Activated CD4-positive, alpha-beta T cell treated with anti-CD3 and anti-CD28 coated beads, Interleukin-2, amount 50 U/mL, for 4 hours (primary cell): ENCODE measurements at regions not wholly inside any gene's neighbourhood (a gene's known extent, or its start where the extent isn't known, plus 50 kb on each side); places are given as distances from the start of the nearest gene placed in this dataset.

Experiments
- DNase-seq, 2 experiments: peaks; one replicate each; pipeline ENCODE4 v3.0.0-alpha.2; 2020

DNA sequence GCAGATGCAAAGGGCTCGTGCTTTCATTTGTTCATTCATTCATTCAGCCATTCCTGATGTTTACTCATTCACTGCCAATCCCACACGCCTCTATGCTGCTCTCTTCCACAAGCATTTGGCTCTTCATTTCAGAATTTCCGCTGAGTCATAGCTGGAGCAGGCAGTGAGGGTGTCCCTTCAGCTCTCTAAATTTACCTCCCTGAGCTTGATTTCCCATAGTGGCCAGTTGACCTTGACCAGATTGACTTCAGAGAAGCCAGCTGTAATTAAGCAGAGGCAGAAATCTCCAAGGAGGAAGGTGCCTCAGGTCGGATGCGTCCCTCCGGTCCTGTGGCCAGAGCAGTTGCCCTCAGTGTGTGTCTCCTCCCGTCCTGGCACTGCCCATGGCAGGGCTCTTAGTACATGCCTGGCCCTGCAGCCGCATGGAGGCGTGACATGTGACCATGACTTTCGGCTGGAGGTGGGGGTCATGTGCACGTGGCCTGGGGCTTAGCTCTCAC is 267.2 kb upstream of the ECI2 start:
- no peak for DNase-seq

- no peak for DNase-seq
These were observed 266.3 kb upstream of the ECI2 start for GRCh38 chr6:4401408-4402368.

- DNase-seq = no peak
These were observed 264.3 kb upstream of the ECI2 start for GRCh38 chr6:4399656-4400055.

DNA sequence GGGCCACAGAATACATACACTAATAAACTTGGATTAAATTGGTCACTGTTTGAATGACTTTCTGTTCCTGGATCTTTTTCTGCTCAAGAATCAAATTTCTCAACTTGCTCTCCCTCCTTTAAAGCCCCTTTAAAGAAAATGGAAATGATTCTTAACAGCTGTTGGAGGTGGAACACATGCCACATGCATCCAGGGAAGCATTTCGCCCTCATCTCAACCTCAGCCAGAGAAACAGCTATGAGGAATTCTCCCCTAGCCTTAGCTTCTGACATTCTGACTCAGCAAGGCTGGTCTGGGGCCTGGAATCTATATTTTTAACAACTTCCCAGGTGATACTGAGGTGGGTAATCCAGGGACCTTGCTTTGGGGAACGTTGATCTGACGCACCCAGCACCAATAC is 263.4 kb upstream of the ECI2 start:
- DNase-seq = no peak

DNA sequence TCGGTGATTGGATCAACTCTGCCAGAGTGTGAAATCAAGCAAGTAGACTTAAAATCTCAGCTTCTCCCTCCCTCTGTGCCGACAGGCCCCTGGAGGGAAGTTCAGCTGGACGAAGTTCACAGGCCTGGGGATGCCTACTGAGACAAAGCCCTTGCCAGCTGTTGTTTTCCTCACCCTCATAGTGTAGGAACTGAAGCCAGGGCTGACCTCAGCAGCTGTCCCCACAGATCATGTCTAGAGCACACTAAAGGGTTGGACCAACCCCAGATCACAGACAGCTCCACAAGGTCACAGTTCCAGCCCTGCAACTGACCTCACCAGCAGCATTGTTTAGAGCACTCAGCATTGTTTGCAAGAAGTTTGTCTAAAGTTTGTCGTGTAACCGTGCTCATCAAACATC is 261.9 kb upstream of the ECI2 start:
- DNase-seq = no peak

DNA sequence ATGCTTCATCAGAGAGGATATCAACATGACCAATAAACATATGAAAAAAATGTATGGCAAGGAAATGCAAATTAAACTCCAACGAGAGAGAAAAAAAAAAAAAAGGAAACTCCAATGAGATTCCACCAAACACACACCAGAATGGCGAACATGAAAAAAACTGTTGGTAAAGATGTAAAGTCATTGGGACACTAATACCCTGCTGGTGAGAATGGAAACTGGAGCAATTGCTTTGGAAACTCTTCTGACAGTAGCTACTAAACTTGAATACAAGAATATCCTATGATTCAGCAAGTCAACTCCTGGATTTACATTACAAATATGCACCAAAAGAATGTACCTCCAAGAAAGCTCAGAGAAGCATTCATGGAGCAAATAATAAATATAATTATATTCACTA is 260.7 kb upstream of the ECI2 start:
- DNase-seq = no peak

GRCh38 chr6:4395386-4395785 is 260.0 kb upstream of the ECI2 start:
- DNase-seq = no peak

DNA sequence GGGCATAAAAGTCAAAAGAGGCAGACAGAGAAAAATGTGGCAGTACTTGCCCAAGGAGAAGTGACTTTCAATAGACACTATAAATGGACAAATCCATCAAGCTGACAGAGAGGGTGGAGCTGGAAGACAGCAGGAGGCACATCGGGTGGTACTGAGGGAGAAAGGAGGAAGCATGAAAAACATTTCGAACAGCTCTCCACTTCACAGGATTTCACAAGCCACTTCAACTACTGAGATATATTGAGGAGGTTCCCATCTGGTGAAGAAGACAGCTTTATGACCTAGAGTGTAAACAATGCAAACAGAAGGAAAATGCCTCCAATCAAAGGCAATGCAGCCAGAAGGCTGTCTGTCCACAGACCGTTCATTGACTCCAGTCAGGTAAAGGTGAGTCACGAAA is 259.4 kb upstream of the ECI2 start:
- no peak for DNase-seq

- no peak for DNase-seq
These were observed 253.3 kb upstream of the ECI2 start for GRCh38 chr6:4388675-4389074.

GRCh38 chr6:4384656-4385055 is 249.3 kb upstream of the ECI2 start:
- DNase-seq = no peak

- no peak for DNase-seq
These were observed 248.7 kb upstream of the ECI2 start for GRCh38 chr6:4383910-4384638.

DNA sequence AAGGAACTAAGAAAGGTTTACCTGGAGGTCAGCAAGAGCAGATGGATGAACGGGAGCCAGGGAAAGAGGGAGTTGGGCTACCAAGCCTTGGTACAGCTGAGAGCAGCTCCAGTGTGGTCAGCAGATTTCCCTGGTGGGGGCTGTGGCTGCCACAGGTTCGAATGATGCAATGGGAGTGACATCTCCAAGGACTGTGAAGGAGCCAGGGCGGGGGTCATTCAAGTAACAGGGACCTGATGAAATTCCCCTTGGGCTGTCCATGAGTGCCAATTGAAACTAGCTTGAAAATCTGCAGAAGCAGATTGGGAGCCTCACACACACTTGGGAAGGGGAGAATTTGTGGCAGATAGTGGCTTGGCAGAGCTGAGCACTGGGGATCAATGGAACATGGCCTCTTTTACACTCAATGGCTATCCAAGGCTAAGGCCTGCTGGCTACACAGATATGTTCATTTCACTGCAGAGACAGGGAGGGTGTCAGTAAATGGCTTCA is 247.0 kb upstream of the ECI2 start:
- no peak for DNase-seq

GRCh38 chr6:4381381-4381780 is 246.0 kb upstream of the ECI2 start:
- no peak for DNase-seq

GRCh38 chr6:4380881-4381281 is 245.5 kb upstream of the ECI2 start:
- no peak for DNase-seq

DNA sequence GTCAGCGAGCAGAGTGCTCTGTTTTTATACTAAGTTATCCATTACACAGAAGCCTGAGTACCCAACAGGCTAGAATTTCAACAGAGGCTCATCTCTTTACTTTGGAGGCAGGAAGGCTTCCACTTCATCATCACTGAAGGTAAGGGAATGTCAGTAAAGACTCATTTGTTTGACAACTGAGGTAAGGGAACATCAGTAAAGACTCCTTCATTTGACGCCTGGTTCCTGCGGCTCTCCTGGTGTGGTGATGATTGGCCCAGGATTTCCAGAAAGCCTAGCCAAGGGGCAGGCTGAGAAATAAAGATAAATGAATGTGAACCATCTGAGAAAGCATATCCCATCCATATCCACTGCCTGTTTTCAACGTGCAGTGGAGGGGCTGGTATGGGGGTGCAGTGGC is 244.6 kb upstream of the ECI2 start:
- DNase-seq = no peak

DNA sequence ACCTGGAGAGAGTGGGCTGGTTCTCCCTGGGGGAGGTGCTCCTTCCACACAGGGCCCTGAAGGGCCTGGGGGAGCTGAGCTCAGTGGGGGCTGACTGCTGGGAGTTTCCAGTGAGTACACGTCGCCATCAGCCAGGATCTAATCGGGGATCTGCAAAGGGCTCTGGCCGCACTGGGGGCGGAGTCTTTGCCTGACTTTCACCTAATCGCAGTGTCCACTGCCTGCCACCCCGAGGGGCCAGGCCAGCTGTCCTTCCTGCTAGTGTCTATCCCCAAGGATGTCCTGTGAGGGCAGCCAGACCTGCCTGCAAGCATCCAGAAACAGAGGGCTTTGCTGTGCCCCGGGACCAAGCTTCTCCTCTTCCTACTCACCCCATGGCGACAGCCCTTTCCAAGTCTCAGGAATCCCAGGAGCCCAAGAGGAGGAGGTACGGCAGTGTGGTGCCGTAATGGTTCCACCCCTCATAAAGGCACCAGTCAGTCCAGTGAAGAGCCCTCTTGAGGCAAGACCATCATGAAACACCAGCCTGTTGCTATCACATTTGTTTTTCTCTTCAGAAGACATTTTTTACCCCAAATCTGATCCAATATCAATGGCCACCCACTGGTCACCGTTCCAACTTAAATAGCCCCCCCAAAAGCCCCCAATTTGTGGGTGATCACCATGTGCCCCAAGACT is 243.1 kb upstream of the ECI2 start:
- no peak for DNase-seq

DNA sequence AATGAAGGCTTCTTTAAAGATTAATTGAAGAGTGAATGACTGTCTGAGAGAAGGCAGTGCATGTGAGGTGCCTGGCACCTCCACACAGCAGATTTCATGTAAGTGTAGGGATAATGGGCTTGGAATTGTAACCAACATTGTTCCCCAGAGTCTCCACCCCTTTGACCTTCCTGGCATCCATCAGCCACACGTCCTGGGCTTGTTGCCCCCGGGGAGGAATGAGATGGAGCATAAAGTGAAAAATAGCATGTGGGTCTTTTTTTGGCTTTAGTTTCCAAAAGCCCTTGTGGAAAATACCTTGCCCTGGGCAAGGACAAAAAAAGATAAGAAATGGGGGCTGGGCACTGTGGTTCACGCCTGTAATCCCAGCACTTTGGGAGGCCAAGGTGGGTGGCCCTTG is 242.2 kb upstream of the ECI2 start:
- no peak for DNase-seq

GRCh38 chr6:4374216-4374615 is 238.8 kb upstream of the ECI2 start:
- no peak for DNase-seq

- DNase-seq = no peak
These were observed 237.5 kb upstream of the ECI2 start for GRCh38 chr6:4372866-4373265.

- DNase-seq = no peak
These were observed 236.0 kb upstream of the ECI2 start for GRCh38 chr6:4371207-4371921.

GRCh38 chr6:4370066-4370465 is 234.7 kb upstream of the ECI2 start:
- no peak for DNase-seq

DNA sequence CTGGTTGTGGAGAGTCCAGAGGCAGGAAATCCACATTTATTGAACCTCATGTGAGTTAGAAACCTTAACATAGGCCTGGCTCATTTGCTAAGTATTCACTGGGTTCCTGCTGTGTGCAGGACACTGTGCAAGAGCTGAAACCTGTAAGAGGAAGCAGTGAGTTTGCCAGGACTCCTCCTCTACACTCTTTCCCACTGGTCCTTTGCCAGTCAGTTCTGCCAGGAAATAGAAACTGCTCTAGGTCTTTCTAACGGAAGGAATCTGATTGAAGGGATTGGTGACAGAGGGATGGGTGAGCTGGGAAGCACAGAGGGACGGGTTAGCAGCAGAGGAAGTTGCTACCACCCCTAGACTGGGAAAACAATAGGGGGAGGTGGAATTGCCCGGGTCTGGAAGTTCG is 234.2 kb upstream of the ECI2 start:
- DNase-seq = no peak

- no peak for DNase-seq
These were observed 233.3 kb upstream of the ECI2 start for GRCh38 chr6:4368649-4369048.
